A673 (cell line): ENCODE measurements at regions not wholly inside any gene's neighbourhood (a gene's known extent, or its start where the extent isn't known, plus 50 kb on each side); places are given as distances from the start of the nearest gene placed in this dataset.

Source experiments
- EZH2 ChIP-seq: fragments of 200-600 bp; sonication (generic); IDR thresholded peaks from 2 replicates; pipeline ENCODE4 v1.6.1; 2017; ENCODE audit warnings: borderline replicate concordance, low read depth, mild to moderate bottlenecking, mixed read lengths, antibody characterized with exemption, low read length; ENCODE audit not compliant: poor library complexity, severe bottlenecking
- TF ChIP-seq, protein P1 (sequence below): fragments of 300-800, 200-600 bp; sonication (generic); conservative IDR thresholded peaks from 2 replicates; pipeline ENCODE4 v1.5.1; 2017; ENCODE audit warnings: low read depth, mild to moderate bottlenecking, antibody characterized with exemption, low read length, moderate library complexity, mixed read lengths

DNA sequence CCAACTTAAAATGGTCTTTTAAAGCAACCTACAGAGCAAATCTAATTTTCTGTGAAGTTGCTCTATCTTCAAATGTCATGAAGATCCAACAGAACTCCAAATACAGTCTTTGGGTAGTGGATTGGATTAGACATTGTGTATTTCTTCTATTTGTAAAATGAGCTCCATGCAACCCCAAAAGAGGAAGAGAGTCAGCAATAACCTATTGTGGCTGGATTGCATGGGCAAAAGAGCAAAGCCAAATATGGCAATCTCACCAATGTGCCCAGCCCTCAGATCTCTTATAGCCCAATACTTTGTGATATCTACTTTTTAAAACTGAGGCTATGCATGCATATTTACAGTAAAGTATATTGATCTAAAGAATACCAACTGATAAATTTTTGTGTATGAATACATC lies 146.3 kb downstream of the TXNL1 start:
- TF ChIP-seq, protein P1, sequence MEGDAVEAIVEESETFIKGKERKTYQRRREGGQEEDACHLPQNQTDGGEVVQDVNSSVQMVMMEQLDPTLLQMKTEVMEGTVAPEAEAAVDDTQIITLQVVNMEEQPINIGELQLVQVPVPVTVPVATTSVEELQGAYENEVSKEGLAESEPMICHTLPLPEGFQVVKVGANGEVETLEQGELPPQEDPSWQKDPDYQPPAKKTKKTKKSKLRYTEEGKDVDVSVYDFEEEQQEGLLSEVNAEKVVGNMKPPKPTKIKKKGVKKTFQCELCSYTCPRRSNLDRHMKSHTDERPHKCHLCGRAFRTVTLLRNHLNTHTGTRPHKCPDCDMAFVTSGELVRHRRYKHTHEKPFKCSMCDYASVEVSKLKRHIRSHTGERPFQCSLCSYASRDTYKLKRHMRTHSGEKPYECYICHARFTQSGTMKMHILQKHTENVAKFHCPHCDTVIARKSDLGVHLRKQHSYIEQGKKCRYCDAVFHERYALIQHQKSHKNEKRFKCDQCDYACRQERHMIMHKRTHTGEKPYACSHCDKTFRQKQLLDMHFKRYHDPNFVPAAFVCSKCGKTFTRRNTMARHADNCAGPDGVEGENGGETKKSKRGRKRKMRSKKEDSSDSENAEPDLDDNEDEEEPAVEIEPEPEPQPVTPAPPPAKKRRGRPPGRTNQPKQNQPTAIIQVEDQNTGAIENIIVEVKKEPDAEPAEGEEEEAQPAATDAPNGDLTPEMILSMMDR: no peak
- TF ChIP-seq EZH2: no peak
